HUES6 (cell line): ENCODE measurements at regions not wholly inside any gene's neighbourhood (a gene's known extent, or its start where the extent isn't known, plus 50 kb on each side); places are given as distances from the start of the nearest gene placed in this dataset.

Experiments
- H3K27ac ChIP-seq: 2 replicates; pipeline ENCODE4 v1.7.0; 2013; ENCODE audit warnings: low read depth, mild to moderate bottlenecking, low read length, inconsistent platforms
- H3K27me3 ChIP-seq: 2 replicates; pipeline ENCODE4 v1.6.1; 2013; ENCODE audit warnings: low read length; ENCODE audit not compliant: control insufficient read depth, insufficient read depth
- H3K36me3 ChIP-seq: 2 replicates; pipeline ENCODE4 v1.6.1; 2013; ENCODE audit warnings: low read length; ENCODE audit not compliant: control insufficient read depth, insufficient read depth
- H3K4me1 ChIP-seq: 2 replicates; pipeline ENCODE4 v1.6.1; 2013; ENCODE audit warnings: low read length; ENCODE audit not compliant: control insufficient read depth, insufficient read depth
- H3K4me3 ChIP-seq: 2 replicates; pipeline ENCODE4 v1.5.1; 2013; ENCODE audit warnings: low read depth, low read length
- H3K9ac ChIP-seq: one replicate; pipeline ENCODE4 v1.6.1; 2013; ENCODE audit warnings: mild to moderate bottlenecking, low read length
- H3K9me3 ChIP-seq: 2 replicates; pipeline ENCODE4 v1.6.1; 2013; ENCODE audit warnings: low read depth, low read length; ENCODE audit not compliant: control insufficient read depth, insufficient read depth

- Histone ChIP-seq H3K27me3 (no peaks in the 10 kb centered on the region), H3K27ac (no peak overlapping the region), H3K9ac (no peak overlapping the region), H3K9me3 (no peaks in the 10 kb centered on the region), H3K36me3 (no peaks in the 10 kb centered on the region), H3K4me3 (no peak overlapping the region), H3K4me1 (no peaks in the 10 kb centered on the region)
Observed at GRCh38 chr20:10939331-10939941, 265.6 kb upstream of the JAG1 start.

GRCh38 chr20:10940941-10941340 lies 267.1 kb upstream of the JAG1 start:
- H3K27ac ChIP-seq = no peak overlapping the region
- no peaks in the 10 kb centered on the region for H3K27me3 ChIP-seq
- H3K4me1 ChIP-seq = no peaks in the 10 kb centered on the region
- H3K9ac ChIP-seq = no peak overlapping the region
- no peaks in the 10 kb centered on the region for H3K9me3 ChIP-seq
- H3K36me3 ChIP-seq = no peaks in the 10 kb centered on the region
- no peak overlapping the region for H3K4me3 ChIP-seq

GRCh38 chr20:10943686-10944265 lies 270.0 kb upstream of the JAG1 start:
- Histone ChIP-seq H3K27ac (no peak overlapping the region), H3K27me3 (no peaks in the 10 kb centered on the region), H3K4me3 (no peak overlapping the region), H3K9ac (no peak overlapping the region), H3K36me3 (no peaks in the 10 kb centered on the region), H3K4me1 (no peaks in the 10 kb centered on the region), H3K9me3 (no peaks in the 10 kb centered on the region)

GRCh38 chr20:10946124-10946880 lies 272.5 kb upstream of the JAG1 start:
- H3K27ac ChIP-seq = no peak overlapping the region
- H3K27me3 ChIP-seq = no peaks in the 10 kb centered on the region
- no peaks in the 10 kb centered on the region for H3K36me3 ChIP-seq
- H3K9ac ChIP-seq = no peak overlapping the region
- no peaks in the 10 kb centered on the region for H3K9me3 ChIP-seq
- H3K4me1 ChIP-seq = 0 out of 2 replicates have a peak, but pooled peaks cover 6% of the 10 kb centered on the region
- H3K4me3 ChIP-seq = no peak overlapping the region

- H3K27me3 ChIP-seq = no peaks in the 10 kb centered on the region
- no peak overlapping the region for H3K4me3 ChIP-seq
- H3K9me3 ChIP-seq = no peaks in the 10 kb centered on the region
Observed at GRCh38 chr20:10947726-10948125, 273.9 kb upstream of the JAG1 start.

GRCh38 chr20:10949930-10950783 lies 276.4 kb upstream of the JAG1 start:
- Histone ChIP-seq H3K36me3 (no peaks in the 10 kb centered on the region), H3K9me3 (no peaks in the 10 kb centered on the region), H3K27me3 (no peaks in the 10 kb centered on the region), H3K4me3 (no peak overlapping the region), H3K9ac (no peak overlapping the region), H3K4me1 (0 out of 2 replicates have a peak, but pooled peaks cover 6% of the 10 kb centered on the region), H3K27ac (no peak overlapping the region)

More at GRCh38 chr20:10947726-10948125, 273.9 kb upstream of the JAG1 start:
- Histone ChIP-seq H3K36me3 (no peaks in the 10 kb centered on the region), H3K9ac (no peak overlapping the region), H3K4me1 (0 out of 2 replicates have a peak, but pooled peaks cover 6% of the 10 kb centered on the region), H3K27ac (no peak overlapping the region)

GRCh38 chr20:10951216-10951615 lies 277.4 kb upstream of the JAG1 start:
- Histone ChIP-seq H3K27me3 (no peaks in the 10 kb centered on the region), H3K4me3 (no peak overlapping the region), H3K9me3 (no peaks in the 10 kb centered on the region), H3K4me1 (0 out of 2 replicates have a peak, but pooled peaks cover 6% of the 10 kb centered on the region), H3K27ac (no peak overlapping the region), H3K9ac (no peak overlapping the region), H3K36me3 (no peaks in the 10 kb centered on the region)

- Histone ChIP-seq H3K4me1 (0 out of 2 replicates have a peak, but pooled peaks cover 6% of the 10 kb centered on the region), H3K36me3 (no peaks in the 10 kb centered on the region), H3K9me3 (no peaks in the 10 kb centered on the region), H3K4me3 (no peak overlapping the region), H3K27me3 (no peaks in the 10 kb centered on the region), H3K9ac (no peak overlapping the region), H3K27ac (no peak overlapping the region)
Observed at GRCh38 chr20:10951904-10952303, 278.1 kb upstream of the JAG1 start.

- Histone ChIP-seq H3K36me3 (no peaks in the 10 kb centered on the region), H3K4me1 (0 out of 2 replicates have a peak, but pooled peaks cover 6% of the 10 kb centered on the region), H3K9me3 (no peaks in the 10 kb centered on the region), H3K4me3 (no peak overlapping the region), H3K27ac (no peak overlapping the region), H3K9ac (no peak overlapping the region), H3K27me3 (no peaks in the 10 kb centered on the region)
Observed at GRCh38 chr20:10953437-10953836, 279.6 kb upstream of the JAG1 start.

- Histone ChIP-seq H3K27me3 (no peaks in the 10 kb centered on the region), H3K4me3 (no peak overlapping the region), H3K27ac (no peak overlapping the region), H3K9ac (no peak overlapping the region), H3K36me3 (no peaks in the 10 kb centered on the region), H3K4me1 (0 out of 2 replicates have a peak, but pooled peaks cover 6% of the 10 kb centered on the region), H3K9me3 (no peaks in the 10 kb centered on the region)
Observed at GRCh38 chr20:10954137-10954840, 280.5 kb upstream of the JAG1 start.
